WTC11 (cell line): ENCODE measurements at regions not wholly inside any gene's neighbourhood (a gene's known extent, or its start where the extent isn't known, plus 50 kb on each side); places are given as distances from the start of the nearest gene placed in this dataset.

Experiments
- ATAC-seq: fragments of 200-7000 bp; cut with Tn5 transposase; 2 replicates; pipeline ENCODE4 v1.10.0; 2021; ENCODE audit warnings: mild to moderate bottlenecking, moderate library complexity
- CTCF ChIA-PET: fragments of 300-600 bp; sonication (Branson Sonifier 250); formaldehyde crosslinking; loops from one replicate; lab custom pipeline; 2021; ENCODE audit warnings: antibody characterized with exemption; lab: Charles Lee
- POLR2A ChIA-PET: fragments of 350-600 bp; sonication (Branson Sonifier 250); formaldehyde crosslinking; loops from one replicate; lab custom pipeline; 2021; ENCODE audit warnings: antibody characterized with exemption; lab: Charles Lee
- DNase-seq: peaks from one replicate; pipeline ENCODE4 v3.0.0; 2021; ENCODE audit warnings: low spot score
- H3K27ac Mint-ChIP-seq: 2 replicates; pipeline ENCODE4 v1.8.0; 2021; ENCODE audit warnings: mixed read lengths
- H3K27me3 Mint-ChIP-seq: 2 replicates; pipeline ENCODE4 v1.8.0; 2021; ENCODE audit warnings: low read depth, mild to moderate bottlenecking, moderate library complexity, mixed read lengths
- H3K36me3 Mint-ChIP-seq: 2 replicates; pipeline ENCODE4 v1.8.0; 2021; ENCODE audit warnings: mixed read lengths
- H3K4me1 Mint-ChIP-seq: 2 replicates; pipeline ENCODE4 v1.8.0; 2022; ENCODE audit warnings: mixed read lengths
- H3K4me3 Mint-ChIP-seq: 2 replicates; pipeline ENCODE4 v1.8.0; 2021; ENCODE audit warnings: mild to moderate bottlenecking, moderate library complexity, mixed read lengths
- H3K9me3 Mint-ChIP-seq: 2 replicates; pipeline ENCODE4 v1.8.0; 2021; ENCODE audit warnings: mixed read lengths
- CDX4 ChIP-seq: fragments of 250-450 bp; sonication (Bioruptor Pico); IDR thresholded peaks from 2 replicates; pipeline ENCODE4 v1.9.0; 2021; ENCODE audit warnings: moderate library complexity, mild to moderate bottlenecking, inconsistent platforms, borderline replicate concordance
- CREB1 ChIP-seq: sonication (generic); formaldehyde crosslinking; IDR thresholded peaks from 2 replicates; pipeline ENCODE4 v1.8.0; 2023; ENCODE audit warnings: mild to moderate bottlenecking, missing genetic modification reagents
- E2F5 ChIP-seq: sonication (generic); formaldehyde crosslinking; IDR thresholded peaks from 2 replicates; pipeline ENCODE4 v1.8.1; 2022; ENCODE audit warnings: mild to moderate bottlenecking, moderate library complexity, missing genetic modification reagents
- ESRRA ChIP-seq: sonication (generic); formaldehyde crosslinking; IDR thresholded peaks from 2 replicates; pipeline ENCODE4 v1.8.1; 2022; ENCODE audit warnings: mild to moderate bottlenecking, missing genetic modification reagents, borderline replicate concordance
- FOXJ3 ChIP-seq: sonication (generic); formaldehyde crosslinking; IDR thresholded peaks from 2 replicates; pipeline ENCODE4 v1.9.0; 2021; ENCODE audit warnings: missing genetic modification reagents, mild to moderate bottlenecking, borderline replicate concordance
- FOXP4 ChIP-seq: sonication (generic); formaldehyde crosslinking; IDR thresholded peaks from 2 replicates; pipeline ENCODE4 v1.8.0; 2022; ENCODE audit warnings: mild to moderate bottlenecking, missing genetic modification reagents
- GABPB1 ChIP-seq: sonication (generic); formaldehyde crosslinking; IDR thresholded peaks from 2 replicates; pipeline ENCODE4 v1.8.1; 2023; ENCODE audit warnings: mild to moderate bottlenecking, missing genetic modification reagents
- MYBL2 ChIP-seq: sonication (generic); formaldehyde crosslinking; IDR thresholded peaks from 2 replicates; pipeline ENCODE4 v1.8.1; 2023; ENCODE audit warnings: mild to moderate bottlenecking, moderate library complexity, missing genetic modification reagents
- SOX15 ChIP-seq: fragments of 250-450 bp; sonication (Bioruptor Pico); IDR thresholded peaks from 2 replicates; pipeline ENCODE4 v1.9.0; 2021; ENCODE audit warnings: mild to moderate bottlenecking
- TCF7 ChIP-seq: sonication (generic); formaldehyde crosslinking; IDR thresholded peaks from 2 replicates; pipeline ENCODE4 v1.8.0; 2022; ENCODE audit warnings: mild to moderate bottlenecking, low read depth, missing genetic modification reagents, moderate library complexity
- TEAD4 ChIP-seq: sonication (generic); formaldehyde crosslinking; IDR thresholded peaks from 2 replicates; pipeline ENCODE4 v1.8.0; 2022; ENCODE audit warnings: mild to moderate bottlenecking, missing genetic modification reagents
- ZNF121 ChIP-seq: sonication (generic); formaldehyde crosslinking; IDR thresholded peaks from 2 replicates; pipeline ENCODE4 v1.8.0; 2023; ENCODE audit warnings: missing genetic modification reagents
- ZNF232 ChIP-seq: sonication (generic); formaldehyde crosslinking; IDR thresholded peaks from 2 replicates; pipeline ENCODE4 v1.8.0; 2022; ENCODE audit warnings: mild to moderate bottlenecking, missing genetic modification reagents
- ZNF263 ChIP-seq: sonication (generic); formaldehyde crosslinking; IDR thresholded peaks from 2 replicates; pipeline ENCODE4 v1.8.1; 2022; ENCODE audit warnings: low read depth, mild to moderate bottlenecking, moderate library complexity, missing genetic modification reagents
- ZNF317 ChIP-seq: sonication (generic); formaldehyde crosslinking; IDR thresholded peaks from 2 replicates; pipeline ENCODE4 v1.8.1; 2023; ENCODE audit warnings: low read depth, mild to moderate bottlenecking, moderate library complexity, missing genetic modification reagents, borderline replicate concordance
- TF ChIP-seq, protein P1 (sequence below): sonication (generic); formaldehyde crosslinking; IDR thresholded peaks from 2 replicates; pipeline ENCODE4 v1.8.0; 2022; ENCODE audit warnings: mild to moderate bottlenecking, missing genetic modification reagents
- TF ChIP-seq, protein P2 (sequence below): sonication (generic); formaldehyde crosslinking; IDR thresholded peaks from 2 replicates; pipeline ENCODE4 v1.8.0; 2023; ENCODE audit warnings: missing genetic modification reagents, mild to moderate bottlenecking, borderline replicate concordance
- TF ChIP-seq, protein P3 (sequence below): fragments of 250-450 bp; sonication (Bioruptor Pico); conservative IDR thresholded peaks from 2 replicates; pipeline ENCODE4 v1.9.0; 2021; ENCODE audit warnings: mild to moderate bottlenecking
- TF ChIP-seq, protein P4 (sequence below): sonication (generic); formaldehyde crosslinking; IDR thresholded peaks from 2 replicates; pipeline ENCODE4 v1.8.1; 2022; ENCODE audit warnings: mild to moderate bottlenecking, missing genetic modification reagents, moderate library complexity, borderline replicate concordance

GRCh38 chr4:13900780-13901179 is 273.3 kb upstream of the BOD1L1 start:
- Mint-ChIP-seq H3K4me3 (no peak overlapping the region), H3K36me3 (no peaks in the 10 kb centered on the region), H3K4me1 (peaks cover 18% of the 10 kb centered on the region), H3K9me3 (no peaks in the 10 kb centered on the region), H3K27me3 (no peaks in the 10 kb centered on the region; the same call in 1 of the 2 replicates), H3K27ac (no peak overlapping the region)
- TF ChIP-seq, protein P1, sequence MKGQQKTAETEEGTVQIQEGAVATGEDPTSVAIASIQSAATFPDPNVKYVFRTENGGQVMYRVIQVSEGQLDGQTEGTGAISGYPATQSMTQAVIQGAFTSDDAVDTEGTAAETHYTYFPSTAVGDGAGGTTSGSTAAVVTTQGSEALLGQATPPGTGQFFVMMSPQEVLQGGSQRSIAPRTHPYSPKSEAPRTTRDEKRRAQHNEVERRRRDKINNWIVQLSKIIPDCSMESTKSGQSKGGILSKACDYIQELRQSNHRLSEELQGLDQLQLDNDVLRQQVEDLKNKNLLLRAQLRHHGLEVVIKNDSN (CRISPR knock-in tag): no peak
- no peak for TF ChIP-seq MYBL2 (CRISPR knock-in tag)
- CTCF ChIA-PET: interaction anchor here (2.0 kb wide), 1 partner anchor 246 kb away, joined by 6 read pairs; no protein-coding TSS in a partner anchor
- DNase-seq (no peak), ATAC-seq (no peak)
- POLR2A ChIA-PET: no interaction called here

DNA sequence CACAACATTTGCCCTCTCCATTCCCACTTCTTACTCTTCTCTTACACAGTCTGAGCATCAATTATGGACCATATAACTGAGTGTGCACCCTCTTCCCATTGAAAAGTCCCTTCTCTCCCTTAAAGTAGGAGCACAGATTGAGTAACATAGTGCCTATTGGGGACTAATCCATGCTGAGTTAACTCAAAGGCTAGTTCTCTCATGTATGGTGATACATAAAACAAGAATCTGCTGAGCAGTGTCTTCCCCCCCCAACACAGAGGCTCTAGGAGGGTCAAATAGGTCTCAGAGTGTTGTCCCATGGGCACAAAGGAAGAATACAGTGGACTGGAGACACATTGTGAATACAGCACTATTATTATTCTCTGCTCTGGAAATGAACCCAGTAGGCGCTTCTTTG is 274.6 kb upstream of the BOD1L1 start:
- Mint-ChIP-seq H3K27ac (no peak overlapping the region), H3K4me1 (peaks cover 20% of the 10 kb centered on the region), H3K4me3 (no peak overlapping the region), H3K36me3 (no peaks in the 10 kb centered on the region), H3K27me3 (no peaks in the 10 kb centered on the region; the same call in 1 of the 2 replicates), H3K9me3 (no peaks in the 10 kb centered on the region)
- ChIA-PET CTCF (no interaction called here), POLR2A (no interaction called here)
- DNase-seq: no peak
- no peak for TF ChIP-seq SOX15 (CRISPR knock-in tag)
- no peak for TF ChIP-seq MYBL2 (CRISPR knock-in tag)
- TF ChIP-seq TCF7 (CRISPR knock-in tag): no peak
- TF ChIP-seq ZNF263 (CRISPR knock-in tag): no peak
- TF ChIP-seq TEAD4: no peak
- TF ChIP-seq GABPB1: no peak
- no peak for TF ChIP-seq CREB1 (CRISPR knock-in tag)
- TF ChIP-seq ZNF232: no peak
- TF ChIP-seq FOXP4: no peak
- no peak for ATAC-seq

DNA sequence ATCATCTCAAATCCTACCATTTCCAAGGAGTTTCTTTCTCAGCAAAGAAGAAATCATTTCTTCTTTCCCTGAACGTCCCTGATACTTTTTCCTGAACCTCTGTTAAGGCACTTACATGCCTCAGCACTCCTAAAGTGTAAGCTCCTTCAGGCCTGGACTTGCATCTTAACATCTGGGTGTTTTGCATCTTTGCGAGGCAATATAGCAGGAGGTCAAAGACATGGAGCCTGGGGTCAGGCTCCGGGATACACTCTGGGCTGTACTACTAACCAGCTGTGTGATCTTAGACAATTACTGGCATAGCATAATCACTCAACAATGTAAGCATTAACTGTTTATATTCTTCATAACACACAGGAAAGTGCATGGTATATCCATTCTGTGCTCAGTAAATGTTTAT is 275.5 kb upstream of the BOD1L1 start:
- Mint-ChIP-seq H3K4me1 (peaks cover 24% of the 10 kb centered on the region), H3K27ac (no peak overlapping the region), H3K9me3 (no peaks in the 10 kb centered on the region), H3K36me3 (no peaks in the 10 kb centered on the region), H3K27me3 (no peaks in the 10 kb centered on the region; the same call in 1 of the 2 replicates), H3K4me3 (no peak overlapping the region)
- DNase-seq (no peak), ATAC-seq (no peak)
- POLR2A ChIA-PET: no interaction called here
- CTCF ChIA-PET: no interaction called here
- no peak for TF ChIP-seq ESRRA (CRISPR knock-in tag)
- TF ChIP-seq, protein P2, sequence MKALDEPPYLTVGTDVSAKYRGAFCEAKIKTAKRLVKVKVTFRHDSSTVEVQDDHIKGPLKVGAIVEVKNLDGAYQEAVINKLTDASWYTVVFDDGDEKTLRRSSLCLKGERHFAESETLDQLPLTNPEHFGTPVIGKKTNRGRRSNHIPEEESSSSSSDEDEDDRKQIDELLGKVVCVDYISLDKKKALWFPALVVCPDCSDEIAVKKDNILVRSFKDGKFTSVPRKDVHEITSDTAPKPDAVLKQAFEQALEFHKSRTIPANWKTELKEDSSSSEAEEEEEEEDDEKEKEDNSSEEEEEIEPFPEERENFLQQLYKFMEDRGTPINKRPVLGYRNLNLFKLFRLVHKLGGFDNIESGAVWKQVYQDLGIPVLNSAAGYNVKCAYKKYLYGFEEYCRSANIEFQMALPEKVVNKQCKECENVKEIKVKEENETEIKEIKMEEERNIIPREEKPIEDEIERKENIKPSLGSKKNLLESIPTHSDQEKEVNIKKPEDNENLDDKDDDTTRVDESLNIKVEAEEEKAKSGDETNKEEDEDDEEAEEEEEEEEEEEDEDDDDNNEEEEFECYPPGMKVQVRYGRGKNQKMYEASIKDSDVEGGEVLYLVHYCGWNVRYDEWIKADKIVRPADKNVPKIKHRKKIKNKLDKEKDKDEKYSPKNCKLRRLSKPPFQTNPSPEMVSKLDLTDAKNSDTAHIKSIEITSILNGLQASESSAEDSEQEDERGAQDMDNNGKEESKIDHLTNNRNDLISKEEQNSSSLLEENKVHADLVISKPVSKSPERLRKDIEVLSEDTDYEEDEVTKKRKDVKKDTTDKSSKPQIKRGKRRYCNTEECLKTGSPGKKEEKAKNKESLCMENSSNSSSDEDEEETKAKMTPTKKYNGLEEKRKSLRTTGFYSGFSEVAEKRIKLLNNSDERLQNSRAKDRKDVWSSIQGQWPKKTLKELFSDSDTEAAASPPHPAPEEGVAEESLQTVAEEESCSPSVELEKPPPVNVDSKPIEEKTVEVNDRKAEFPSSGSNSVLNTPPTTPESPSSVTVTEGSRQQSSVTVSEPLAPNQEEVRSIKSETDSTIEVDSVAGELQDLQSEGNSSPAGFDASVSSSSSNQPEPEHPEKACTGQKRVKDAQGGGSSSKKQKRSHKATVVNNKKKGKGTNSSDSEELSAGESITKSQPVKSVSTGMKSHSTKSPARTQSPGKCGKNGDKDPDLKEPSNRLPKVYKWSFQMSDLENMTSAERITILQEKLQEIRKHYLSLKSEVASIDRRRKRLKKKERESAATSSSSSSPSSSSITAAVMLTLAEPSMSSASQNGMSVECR: no peak
- TF ChIP-seq, protein P3, sequence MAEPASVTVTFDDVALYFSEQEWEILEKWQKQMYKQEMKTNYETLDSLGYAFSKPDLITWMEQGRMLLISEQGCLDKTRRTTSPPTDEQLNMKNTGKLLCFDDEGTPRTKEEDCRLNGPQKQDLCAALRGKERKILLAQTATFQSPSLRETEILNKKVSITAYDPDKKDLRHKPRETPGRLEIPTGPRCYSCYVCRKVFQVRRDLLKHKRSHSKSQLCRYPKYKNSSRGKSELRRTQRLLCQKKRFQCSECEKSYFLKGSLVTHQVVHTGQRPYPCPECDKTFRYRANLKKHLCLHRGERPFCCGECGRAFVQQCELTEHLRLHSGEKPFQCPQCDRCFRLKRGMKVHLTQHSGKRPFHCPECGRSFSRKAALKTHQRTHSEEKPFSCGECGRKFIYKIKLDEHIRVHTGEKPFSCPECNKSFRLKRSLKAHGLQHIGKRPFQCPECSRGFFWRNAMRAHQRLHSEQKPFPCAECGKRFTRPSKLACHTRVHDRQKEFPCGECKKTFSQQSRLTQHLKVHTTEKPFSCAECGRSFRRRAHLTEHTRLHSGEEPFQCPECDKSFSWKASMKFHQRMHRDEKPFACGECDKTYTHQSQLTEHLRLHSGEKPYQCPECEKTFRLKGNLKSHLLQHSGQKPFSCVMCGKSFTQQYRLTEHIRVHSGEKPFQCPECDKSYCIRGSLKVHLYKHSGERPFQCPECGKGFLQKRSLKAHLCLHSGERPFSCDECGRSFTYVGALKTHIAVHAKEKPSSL: no peak
- TF ChIP-seq FOXJ3 (CRISPR knock-in tag): no peak
- TF ChIP-seq E2F5 (CRISPR knock-in tag): no peak
- no peak for TF ChIP-seq CDX4 (CRISPR knock-in tag)
- TF ChIP-seq ZNF121 (CRISPR knock-in tag): no peak
- no peak for TF ChIP-seq ZNF317 (CRISPR knock-in tag)
- TF ChIP-seq, protein P4, sequence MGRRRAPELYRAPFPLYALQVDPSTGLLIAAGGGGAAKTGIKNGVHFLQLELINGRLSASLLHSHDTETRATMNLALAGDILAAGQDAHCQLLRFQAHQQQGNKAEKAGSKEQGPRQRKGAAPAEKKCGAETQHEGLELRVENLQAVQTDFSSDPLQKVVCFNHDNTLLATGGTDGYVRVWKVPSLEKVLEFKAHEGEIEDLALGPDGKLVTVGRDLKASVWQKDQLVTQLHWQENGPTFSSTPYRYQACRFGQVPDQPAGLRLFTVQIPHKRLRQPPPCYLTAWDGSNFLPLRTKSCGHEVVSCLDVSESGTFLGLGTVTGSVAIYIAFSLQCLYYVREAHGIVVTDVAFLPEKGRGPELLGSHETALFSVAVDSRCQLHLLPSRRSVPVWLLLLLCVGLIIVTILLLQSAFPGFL (CRISPR knock-in tag): no peak
